ENCODE measurements at regions not wholly inside any gene's neighbourhood (a gene's known extent, or its start where the extent isn't known, plus 50 kb on each side); places are given as distances from the start of the nearest gene placed in this dataset.
"Not testable (repeated sequence)": the region's sequence is repeated elsewhere in the genome, so short reads cannot be mapped to it uniquely, and the experiment has no call there.

GRCh38 chr4:37771771-37772170 is 54.7 kb upstream of the PGM2 start:
- DNase-seq = no peak

DNA sequence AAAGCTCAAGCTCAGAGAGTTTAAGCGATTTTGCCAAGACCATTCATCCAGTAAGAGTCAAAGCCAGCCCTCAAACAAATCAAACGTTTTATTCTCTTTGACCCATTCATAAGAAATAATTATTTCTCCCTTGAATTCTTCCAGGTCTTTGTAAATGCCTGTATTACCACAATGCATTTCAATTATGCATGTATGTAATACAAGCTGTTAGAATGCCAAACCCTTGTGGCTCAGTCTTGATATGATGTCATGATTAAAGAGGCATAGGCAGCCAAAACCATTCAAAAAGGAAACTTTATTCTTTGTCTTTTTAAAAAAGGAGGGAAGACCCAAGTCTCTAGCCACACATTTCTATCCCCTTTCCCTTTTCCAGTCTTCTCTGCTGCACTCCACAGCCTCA is 56.5 kb upstream of the PGM2 start:
- DNase-seq = no peak

DNA sequence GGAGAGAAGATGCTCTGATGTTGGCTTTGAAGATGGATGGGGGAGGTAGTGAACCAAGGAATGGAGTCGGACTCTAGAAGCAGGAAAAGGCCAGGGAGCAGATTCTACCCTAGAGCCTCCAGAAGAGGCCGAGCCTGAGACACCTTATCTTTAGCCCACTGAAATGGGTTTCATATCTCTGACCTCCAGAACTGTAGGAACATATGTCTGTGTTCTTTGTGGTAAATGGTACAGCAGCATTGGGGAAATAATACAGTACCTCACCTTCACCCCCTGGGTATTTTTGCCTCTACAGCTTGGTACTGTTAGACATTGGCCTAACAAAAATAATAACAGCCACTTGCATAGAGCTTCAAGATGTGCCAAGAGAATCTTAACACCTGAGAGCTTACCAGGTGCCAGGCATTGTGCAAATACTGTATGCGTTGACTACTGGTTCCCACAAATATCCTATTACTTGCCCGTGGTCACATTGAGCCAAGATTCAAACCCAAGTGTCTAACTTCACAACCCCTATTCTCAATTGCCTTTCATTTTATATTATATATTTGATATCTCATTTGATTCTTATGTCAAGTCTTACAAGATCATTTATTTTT is 57.0 kb upstream of the PGM2 start:
- DNase-seq = no peak

DNA sequence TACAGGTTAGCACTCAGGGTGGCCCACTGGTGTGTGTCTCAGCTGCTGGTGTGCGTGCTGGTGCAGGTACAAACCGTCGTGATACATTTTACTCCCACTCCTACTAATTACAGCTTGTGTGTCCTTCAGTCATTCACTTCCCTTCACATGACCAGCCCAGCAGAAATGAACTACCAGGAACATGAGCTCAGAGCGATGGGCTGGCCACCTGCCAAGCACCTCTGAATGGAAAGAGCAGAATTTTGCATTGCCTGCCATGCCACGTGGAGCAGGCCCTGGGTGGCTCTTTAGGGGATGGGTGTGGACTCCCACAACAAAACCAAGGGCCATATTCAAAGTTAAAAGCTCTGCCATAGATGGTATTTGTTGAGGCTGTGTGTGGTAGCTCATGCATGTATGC is 58.9 kb upstream of the PGM2 start:
- DNase-seq = peak; percentile 50 to 97 (median 72)

DNA sequence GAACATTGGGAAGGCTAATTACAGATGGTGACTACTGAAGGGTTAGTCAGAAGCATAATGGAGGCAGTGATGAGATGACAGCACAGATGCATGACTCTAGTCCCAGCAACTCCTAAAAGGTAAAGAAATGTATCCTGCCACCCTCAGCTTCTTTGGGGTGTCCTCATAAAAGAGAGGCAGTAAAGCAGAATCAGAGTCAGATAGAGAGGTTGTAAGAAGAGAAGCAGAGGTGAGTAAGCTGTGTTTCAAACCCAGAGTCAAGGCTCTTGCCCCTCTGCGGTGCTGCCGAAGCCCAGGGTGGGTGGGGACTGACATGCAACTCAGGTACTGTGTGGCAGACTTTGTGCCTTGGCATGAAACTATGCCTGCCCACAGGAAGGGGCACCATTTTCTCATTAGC is 59.5 kb upstream of the PGM2 start:
- DNase-seq = no peak

- peak; percentile 2 to 84 (median 40) for DNase-seq
Observed at GRCh38 chr4:37765741-37766140, 60.7 kb upstream of the PGM2 start.

DNA sequence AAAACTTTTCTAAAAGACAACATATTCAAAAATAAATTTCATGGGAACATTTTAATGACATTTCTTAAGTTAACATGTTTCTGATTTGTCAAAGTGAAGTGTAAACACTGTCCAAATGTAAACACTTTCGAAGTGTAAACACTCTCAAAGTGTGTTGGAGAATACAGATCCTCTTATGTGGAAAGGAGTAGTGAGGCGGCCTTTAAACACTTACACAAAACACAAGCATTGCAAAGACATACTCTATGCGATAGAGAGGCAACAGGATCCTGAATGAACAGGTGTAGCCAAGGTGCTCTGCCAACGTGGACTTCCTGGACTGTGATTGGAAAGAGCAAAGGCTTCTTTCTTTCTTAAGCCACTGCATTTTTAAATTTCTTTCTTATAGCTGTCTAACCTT is 62.7 kb upstream of the PGM2 start:
- peak in 2 of 3 experiments; percentile 10 to 48 for DNase-seq

GRCh38 chr4:37762991-37763368 is 63.5 kb upstream of the PGM2 start:
- no peak for DNase-seq

- peak in 2 of 3 experiments; percentile 4 to 18 for DNase-seq
Observed at GRCh38 chr4:37762294-37762990, 64.0 kb upstream of the PGM2 start.

DNA sequence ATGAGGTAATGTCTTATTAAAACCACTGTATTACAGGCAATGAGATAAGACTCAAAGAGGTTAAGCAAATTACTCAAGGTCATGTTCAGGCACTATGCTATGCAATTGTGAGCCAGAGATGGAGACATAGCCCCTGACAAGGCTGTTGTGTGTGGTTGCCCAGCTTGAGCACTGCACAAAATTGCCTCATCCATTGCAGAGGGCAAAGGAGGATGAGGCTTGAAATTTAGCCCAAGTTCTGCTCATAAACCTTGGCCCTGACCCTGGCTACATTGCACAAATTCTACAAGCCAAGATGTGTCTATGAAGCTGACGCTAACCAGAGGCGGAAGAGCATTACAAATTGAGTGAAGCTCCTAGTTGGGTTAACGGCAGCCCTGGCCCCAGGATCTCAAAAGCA is 65.6 kb upstream of the PGM2 start:
- no peak for DNase-seq

GRCh38 chr4:37759833-37760232 is 66.7 kb upstream of the PGM2 start:
- DNase-seq = no peak

DNA sequence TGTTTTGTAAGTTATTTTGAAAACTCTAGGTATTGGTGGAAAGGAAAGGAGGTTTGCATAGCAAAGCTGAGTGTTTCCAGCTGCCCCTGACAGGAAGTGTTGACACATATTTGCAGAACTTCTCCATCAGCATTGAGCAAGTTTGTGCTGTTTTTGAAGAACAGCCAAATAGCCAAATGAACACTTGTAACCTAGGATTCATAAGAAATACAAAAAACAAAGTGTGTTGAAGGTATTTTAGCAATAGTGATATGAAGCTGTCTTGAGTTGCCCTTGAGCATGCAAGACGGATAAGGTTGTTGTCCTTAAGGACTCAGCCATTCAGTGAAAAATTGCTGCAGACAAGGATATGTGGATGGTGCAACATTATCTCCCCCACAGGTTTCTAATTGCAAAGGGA is 68.3 kb upstream of the PGM2 start:
- no peak for DNase-seq

GRCh38 chr4:37757761-37758160 is 68.7 kb upstream of the PGM2 start:
- no peak for DNase-seq

GRCh38 chr4:37757121-37757520 is 69.4 kb upstream of the PGM2 start:
- no peak for DNase-seq

DNA sequence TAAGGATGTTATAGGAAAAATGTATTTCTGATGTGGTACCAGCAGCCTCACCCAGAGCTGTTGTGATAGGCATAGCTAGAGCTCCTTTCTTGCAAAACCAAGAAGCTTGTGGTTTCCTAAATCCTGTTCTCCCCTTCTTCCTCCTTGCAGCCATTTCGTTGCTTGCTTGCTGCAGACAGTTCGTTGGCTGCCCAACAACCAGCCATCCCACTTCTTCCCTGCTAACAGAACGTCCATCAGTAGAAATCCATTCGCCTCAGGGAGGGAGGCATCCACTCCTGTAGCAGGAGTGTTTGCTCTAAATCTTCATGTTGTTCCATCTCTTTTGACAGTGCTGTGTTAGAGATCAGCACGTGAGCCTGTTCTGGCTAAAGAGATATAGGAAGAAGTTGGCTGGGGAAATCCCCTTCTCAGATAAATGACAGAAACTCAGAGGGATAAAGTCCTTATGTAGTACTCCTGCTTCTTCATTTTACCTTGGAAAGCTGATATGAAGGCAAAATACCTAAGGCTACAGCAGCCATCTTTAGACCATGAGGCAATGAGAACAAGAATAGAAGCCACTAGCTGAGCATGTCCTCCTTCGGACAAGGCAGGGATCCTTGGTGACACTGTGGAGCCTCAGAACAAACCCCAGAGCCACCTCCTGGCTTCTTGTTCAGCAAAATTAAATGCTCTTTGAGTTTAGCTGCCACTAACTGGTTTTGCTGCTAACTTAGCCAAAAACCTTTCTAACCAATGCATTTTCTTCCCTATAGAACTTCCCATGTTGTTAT is 68.4 kb upstream of the RELL1 start:
- DNase-seq = no peak

DNA sequence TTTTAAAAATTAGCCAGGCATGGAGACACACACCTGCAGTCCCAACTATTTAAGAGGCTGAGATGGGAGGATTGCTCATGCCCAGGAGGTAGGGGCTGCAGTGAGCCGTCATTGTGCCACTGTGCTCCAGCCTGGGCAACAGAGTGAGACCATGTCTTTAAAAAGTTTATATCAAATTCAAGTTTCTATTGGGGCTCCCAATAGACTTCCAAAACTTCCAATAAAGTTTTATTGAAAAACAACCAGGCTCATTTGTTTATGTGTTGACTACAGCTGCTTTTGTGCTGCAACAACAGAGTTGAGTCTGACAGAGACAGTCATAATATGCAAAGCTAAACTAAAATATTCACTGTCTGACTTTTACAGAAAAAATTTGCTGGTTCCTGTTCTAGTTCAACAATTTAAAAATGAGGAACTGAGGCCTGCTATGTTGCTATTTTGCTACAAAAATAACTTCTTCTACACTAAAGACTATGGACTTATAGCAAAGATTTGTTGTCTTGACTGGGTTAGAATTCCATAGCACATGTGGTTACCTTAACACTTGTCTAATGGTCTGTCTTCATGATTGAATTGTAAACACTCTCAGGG is 63.3 kb upstream of the RELL1 start:
- no peak for DNase-seq

DNA sequence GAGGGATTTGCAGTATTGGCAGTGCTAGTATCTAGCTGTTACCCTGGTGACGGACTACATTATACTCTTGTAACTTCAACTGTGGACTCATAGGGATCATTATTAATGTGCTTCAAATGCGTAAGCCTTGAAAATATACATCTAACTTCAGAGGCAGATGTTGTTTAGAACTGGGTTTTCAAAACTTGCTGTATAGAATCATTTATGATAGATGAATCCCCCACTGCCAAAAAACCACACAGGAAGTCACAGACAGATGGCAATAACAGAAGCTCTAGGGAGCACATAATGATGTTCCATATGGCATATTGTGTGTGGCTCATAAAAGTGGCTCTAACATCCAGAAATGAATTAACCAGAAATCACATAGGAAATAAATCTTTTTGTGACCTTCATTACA is 62.3 kb upstream of the RELL1 start:
- peak in 1 of 3 experiments; percentile 13 for DNase-seq

GRCh38 chr4:37747772-37748330 is 61.7 kb upstream of the RELL1 start:
- no peak for DNase-seq

DNA sequence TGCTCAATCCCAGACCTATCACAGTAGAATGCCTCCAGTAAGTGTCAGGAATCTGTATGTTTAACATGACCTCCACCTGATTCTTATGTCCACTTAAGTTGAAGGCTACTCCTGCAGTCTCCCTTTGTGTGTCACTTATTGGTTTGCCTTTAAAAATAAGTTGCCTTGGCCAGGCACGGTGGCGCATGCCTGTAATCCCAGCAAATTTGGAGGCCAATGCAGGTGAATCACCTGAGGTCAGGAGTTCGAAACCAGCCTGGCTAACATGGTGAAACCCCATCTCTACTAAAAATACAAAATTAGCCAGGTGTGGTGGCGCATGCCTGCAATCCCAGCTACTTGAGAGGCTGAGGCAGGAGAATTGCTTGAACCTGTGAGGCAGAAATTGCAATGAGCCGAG is 60.7 kb upstream of the RELL1 start:
- DNase-seq = not testable (repeated sequence)

DNA sequence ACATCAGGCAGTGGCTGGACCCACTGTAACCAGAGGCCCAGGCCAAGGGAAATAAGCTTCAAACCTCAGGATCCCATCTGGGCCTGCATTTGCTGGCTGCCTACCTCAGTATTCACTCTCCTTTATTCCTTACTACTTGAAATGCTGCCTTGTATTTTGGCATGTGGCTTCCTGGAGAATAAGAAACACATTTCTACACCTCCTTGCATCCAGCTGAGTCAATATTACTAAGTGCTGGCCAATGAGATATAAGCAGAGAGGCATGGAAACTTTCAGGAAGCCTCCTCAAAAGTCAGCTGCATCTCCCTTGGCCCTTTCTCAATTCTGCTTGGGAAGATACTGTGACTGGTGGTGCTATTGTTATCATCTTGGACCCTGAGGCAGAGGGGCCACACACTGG is 59.8 kb upstream of the RELL1 start:
- DNase-seq = no peak

DNA sequence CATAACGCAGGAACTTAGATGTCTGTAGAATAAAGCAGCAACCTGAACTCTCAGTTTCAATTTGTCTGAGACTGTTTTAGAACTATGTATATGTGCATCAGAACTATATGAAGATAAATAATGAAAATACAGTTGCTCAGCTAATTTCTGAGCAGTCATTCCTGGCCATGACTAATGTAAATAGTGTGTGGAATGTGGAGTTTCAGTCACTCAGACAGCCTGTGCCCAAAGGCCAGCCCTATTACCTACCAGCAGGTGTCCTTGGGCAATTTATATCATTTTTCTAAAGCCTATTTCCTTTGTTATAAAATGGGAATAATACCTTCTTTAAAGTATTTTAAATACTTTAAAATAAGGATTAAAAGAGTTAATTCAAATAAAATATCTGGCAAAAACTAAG is 56.0 kb upstream of the RELL1 start:
- no peak for DNase-seq

- no peak for DNase-seq
Observed at GRCh38 chr4:37741564-37741963, 55.4 kb upstream of the RELL1 start.

DNA sequence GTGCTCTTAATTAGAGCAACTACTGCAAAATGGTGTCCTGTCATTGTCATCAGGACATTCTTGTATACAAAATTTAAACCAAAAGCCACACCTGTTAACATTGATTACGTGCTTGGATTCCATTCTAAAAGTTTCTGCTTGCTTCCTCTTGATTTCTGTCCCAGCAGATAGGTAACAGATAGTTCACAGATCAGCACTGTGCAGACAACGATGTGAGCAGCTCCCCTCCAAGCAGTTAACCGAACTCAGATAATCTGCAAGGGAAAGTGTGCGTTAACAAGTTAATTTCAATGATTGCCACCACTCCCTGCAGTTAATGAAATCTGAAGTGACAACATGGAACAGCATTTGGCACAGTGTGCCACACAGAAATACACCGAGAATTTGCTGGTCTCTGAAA is 54.4 kb upstream of the RELL1 start:
- DNase-seq = no peak

DNA sequence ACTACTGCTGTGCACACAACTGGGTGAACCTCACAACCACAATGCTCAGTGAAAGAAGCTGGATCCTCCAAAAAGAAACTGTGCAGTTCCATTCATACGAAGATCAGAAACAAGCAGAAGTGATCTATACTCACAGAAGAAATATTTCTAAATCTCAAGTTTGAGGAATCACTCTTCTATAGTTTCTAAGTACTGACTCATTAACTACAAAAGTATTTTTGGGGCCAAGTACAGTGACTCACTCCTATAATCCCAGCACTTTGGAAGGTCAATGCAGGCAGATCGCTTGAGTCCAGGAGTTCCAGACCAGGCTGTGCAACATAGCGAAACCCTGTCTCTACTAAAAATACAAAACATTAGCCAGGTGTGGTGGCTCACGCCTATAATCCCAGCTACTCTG is 51.3 kb upstream of the RELL1 start:
- DNase-seq = no peak

Measured in NCI-H1417 (cell line).